SU-DHL-6 (cell line): ENCODE measurements at regions not wholly inside any gene's neighbourhood (a gene's known extent, or its start where the extent isn't known, plus 50 kb on each side); places are given as distances from the start of the nearest gene placed in this dataset.

Experiments used
- EZH2phosphoT487 ChIP-seq: fragments of 200-600 bp; sonication (generic), shearing (Covaris generic); conservative IDR thresholded peaks from 2 replicates; pipeline ENCODE4 v1.6.1; 2018; ENCODE audit warnings: mild to moderate bottlenecking, antibody characterized with exemption, low read length, moderate library complexity, mixed read lengths
- TF ChIP-seq, protein P1 (sequence below): fragments of 200-600 bp; sonication (generic); IDR thresholded peaks from one replicate; pipeline ENCODE4 v1.5.1; 2017; ENCODE audit warnings: antibody characterized with exemption, mild to moderate bottlenecking, low read length, moderate library complexity; ENCODE audit not compliant: insufficient read depth, poor library complexity, severe bottlenecking

DNA sequence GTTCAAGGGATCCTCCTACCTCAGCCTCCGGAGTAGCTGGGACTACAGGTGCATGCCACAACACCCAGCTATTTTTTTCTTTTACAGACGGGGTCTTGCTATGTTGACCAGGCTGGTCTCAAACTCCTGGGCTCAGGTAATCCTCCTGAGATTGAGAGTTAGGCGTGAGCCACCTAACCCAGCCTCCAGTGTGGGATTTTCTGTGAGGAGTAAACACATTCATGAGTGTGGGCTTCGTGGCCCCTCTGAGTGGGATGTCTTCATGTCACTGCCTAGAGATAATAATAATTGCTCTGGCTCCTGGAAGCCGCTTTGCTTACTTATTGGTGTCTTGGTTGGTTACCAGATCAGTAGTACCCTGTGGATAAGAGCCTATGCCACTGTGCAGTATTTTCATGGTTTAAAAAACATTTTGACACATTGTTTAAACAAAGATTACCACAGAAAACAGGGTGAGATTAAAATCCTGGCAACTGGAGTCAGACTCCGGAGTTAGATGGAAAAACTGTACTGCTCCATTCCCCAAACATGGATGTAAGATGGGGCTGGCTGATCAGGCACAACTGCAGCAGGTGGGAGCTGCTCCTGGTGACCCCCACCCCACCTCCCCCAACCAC lies 159.1 kb upstream of the RAB4A start:
- TF ChIP-seq, protein P1, sequence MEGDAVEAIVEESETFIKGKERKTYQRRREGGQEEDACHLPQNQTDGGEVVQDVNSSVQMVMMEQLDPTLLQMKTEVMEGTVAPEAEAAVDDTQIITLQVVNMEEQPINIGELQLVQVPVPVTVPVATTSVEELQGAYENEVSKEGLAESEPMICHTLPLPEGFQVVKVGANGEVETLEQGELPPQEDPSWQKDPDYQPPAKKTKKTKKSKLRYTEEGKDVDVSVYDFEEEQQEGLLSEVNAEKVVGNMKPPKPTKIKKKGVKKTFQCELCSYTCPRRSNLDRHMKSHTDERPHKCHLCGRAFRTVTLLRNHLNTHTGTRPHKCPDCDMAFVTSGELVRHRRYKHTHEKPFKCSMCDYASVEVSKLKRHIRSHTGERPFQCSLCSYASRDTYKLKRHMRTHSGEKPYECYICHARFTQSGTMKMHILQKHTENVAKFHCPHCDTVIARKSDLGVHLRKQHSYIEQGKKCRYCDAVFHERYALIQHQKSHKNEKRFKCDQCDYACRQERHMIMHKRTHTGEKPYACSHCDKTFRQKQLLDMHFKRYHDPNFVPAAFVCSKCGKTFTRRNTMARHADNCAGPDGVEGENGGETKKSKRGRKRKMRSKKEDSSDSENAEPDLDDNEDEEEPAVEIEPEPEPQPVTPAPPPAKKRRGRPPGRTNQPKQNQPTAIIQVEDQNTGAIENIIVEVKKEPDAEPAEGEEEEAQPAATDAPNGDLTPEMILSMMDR: no peak
- TF ChIP-seq EZH2phosphoT487: no peak
